ENCODE measurements at regions not wholly inside any gene's neighbourhood (a gene's known extent, or its start where the extent isn't known, plus 50 kb on each side); places are given as distances from the start of the nearest gene placed in this dataset.

- 0 out of 2 replicates have a peak, but pooled peaks have one; percentile 11 for TF ChIP-seq PKNOX1 (IDR thresholded peaks at IDR 0.05)
- TF ChIP-seq CTCF (IDR thresholded peaks at IDR 0.05 in 2 of 3, conservative IDR thresholded peaks at IDR 0.05 in 1 of 3; ENCODE audit: control insufficient read depth in 2 of 3, extremely low read depth in 1 of 3, insufficient read depth in 1 of 3, low read depth in 3 of 3, low read length in 3 of 3) = no peak
- TF ChIP-seq NR2F1 (conservative IDR thresholded peaks at IDR 0.05) = peak; percentile 59; the same call in 1 of the 2 replicates
- no peak for TF ChIP-seq ZBTB11 (CRISPR knock-in tag; IDR thresholded peaks at IDR 0.05)
- TF ChIP-seq STAT3 (IDR thresholded peaks at IDR 0.05; ENCODE audit: low read depth, low read length) = 0 out of 2 replicates have a peak, but pooled peaks have one; percentile 30
- no peak for TF ChIP-seq SMAD1 (IDR thresholded peaks at IDR 0.05; ENCODE audit: low read depth, partially characterized antibody)
- TF ChIP-seq MYB (IDR thresholded peaks at IDR 0.05; ENCODE audit: borderline replicate concordance, low read depth, low read length) = no peak
- TF ChIP-seq CHD2 (IDR thresholded peaks at IDR 0.05; ENCODE audit: borderline replicate concordance, low read depth, low read length) = no peak
- TF ChIP-seq RFX5 (IDR thresholded peaks at IDR 0.05; ENCODE audit: low read depth, low read length) = no peak
- TF ChIP-seq CEBPZ (IDR thresholded peaks at IDR 0.05; ENCODE audit: low read depth, low read length) = no peak
- no peak for TF ChIP-seq TCF7 (IDR thresholded peaks at IDR 0.05; ENCODE audit: borderline replicate concordance)
- TF ChIP-seq MLLT1 (IDR thresholded peaks at IDR 0.05) = no peak
- no peak for TF ChIP-seq GABPA (IDR thresholded peaks at IDR 0.05; ENCODE audit: low read depth)
- TF ChIP-seq BCL11A (IDR thresholded peaks at IDR 0.05; ENCODE audit: low read depth, low read length) = peak; percentile 34; the same call in 1 of the 2 replicates
- TF ChIP-seq ATF3 (IDR thresholded peaks at IDR 0.05; ENCODE audit: borderline replicate concordance, extremely low read depth, low read depth, low read length) = no peak
- no peak for TF ChIP-seq BCL3 (IDR thresholded peaks at IDR 0.05; ENCODE audit: borderline replicate concordance, insufficient read depth, low read depth, low read length, poor library complexity, severe bottlenecking)
Observed at GRCh38 chr6:150692604-150693003, 92.9 kb downstream of the PLEKHG1 start (continued).

Measured in GM12878 (cell line).